Esophagus squamous epithelium (tissue), 4 donors: ENCODE measurements at regions not wholly inside any gene's neighbourhood (a gene's known extent, or its start where the extent isn't known, plus 50 kb on each side); places are given as distances from the start of the nearest gene placed in this dataset.

Experiments
- POLR2A ChIP-seq, 4 donors: fragments of 450-650 bp; IDR thresholded peaks; one replicate each; pipeline ENCODE4 v1.6.1; 2017; ENCODE audit warnings: antibody characterized with exemption in 4 of 4, mild to moderate bottlenecking in 4 of 4, moderate library complexity in 3 of 4
- TF ChIP-seq, protein P1 (sequence below), 6 experiments: fragments of 450-650 bp in 4 of 6; fragments of 200-600 bp in 2 of 6; sonication (generic) in 2 of 6; IDR thresholded peaks; one replicate each; pipeline ENCODE4 v1.5.1; 2016 to 2019; ENCODE audit warnings: antibody characterized with exemption in 6 of 6, mild to moderate bottlenecking in 4 of 6, moderate library complexity in 4 of 6

DNA sequence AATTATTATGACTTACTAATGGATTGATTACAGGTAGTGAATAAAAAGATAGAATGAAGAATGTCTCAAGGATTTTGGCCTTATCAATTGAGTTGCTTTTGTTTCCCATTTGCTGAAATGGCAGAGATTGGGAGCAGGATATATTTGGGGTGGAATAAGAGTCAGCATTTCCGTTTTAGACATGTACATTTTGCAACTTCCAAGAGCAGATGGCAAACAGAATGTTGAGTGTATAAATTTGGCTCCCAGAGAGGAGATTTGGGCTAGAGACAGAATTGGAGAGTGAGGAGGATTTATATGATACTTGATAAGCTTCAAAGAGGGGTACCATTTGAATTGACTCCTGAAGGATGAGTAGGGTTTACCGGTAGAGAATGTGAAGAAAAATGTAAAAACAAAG is 437.9 kb upstream of the PAPPA start:
- TF ChIP-seq, protein P1, sequence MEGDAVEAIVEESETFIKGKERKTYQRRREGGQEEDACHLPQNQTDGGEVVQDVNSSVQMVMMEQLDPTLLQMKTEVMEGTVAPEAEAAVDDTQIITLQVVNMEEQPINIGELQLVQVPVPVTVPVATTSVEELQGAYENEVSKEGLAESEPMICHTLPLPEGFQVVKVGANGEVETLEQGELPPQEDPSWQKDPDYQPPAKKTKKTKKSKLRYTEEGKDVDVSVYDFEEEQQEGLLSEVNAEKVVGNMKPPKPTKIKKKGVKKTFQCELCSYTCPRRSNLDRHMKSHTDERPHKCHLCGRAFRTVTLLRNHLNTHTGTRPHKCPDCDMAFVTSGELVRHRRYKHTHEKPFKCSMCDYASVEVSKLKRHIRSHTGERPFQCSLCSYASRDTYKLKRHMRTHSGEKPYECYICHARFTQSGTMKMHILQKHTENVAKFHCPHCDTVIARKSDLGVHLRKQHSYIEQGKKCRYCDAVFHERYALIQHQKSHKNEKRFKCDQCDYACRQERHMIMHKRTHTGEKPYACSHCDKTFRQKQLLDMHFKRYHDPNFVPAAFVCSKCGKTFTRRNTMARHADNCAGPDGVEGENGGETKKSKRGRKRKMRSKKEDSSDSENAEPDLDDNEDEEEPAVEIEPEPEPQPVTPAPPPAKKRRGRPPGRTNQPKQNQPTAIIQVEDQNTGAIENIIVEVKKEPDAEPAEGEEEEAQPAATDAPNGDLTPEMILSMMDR (IDR thresholded peaks at IDR 0.05) = no peak
- TF ChIP-seq POLR2A (IDR thresholded peaks at IDR 0.05) = no peak
